GM23338 (cell line): ENCODE measurements at regions not wholly inside any gene's neighbourhood (a gene's known extent, or its start where the extent isn't known, plus 50 kb on each side); places are given as distances from the start of the nearest gene placed in this dataset.

Source experiments
- CTCF ChIP-seq, 2 experiments: fragments of 200-600 bp in 1 of 2; sonication (generic) in 1 of 2; conservative IDR thresholded peaks; 2 replicates each; pipeline versions ENCODE4 v1.5.1 to v1.6.1; 2016 to 2017; ENCODE audit warnings: antibody characterized with exemption in 2 of 2, low read depth in 2 of 2, mild to moderate bottlenecking in 2 of 2, moderate library complexity in 1 of 2
- ETS1 ChIP-seq: IDR thresholded peaks from 2 replicates; pipeline ENCODE4 v1.6.1; 2016; ENCODE audit warnings: antibody characterized with exemption
- ZNF462 ChIP-seq: fragments of 250-450 bp; sonication (Bioruptor Pico); IDR thresholded peaks from 2 replicates; pipeline ENCODE4 v1.5.0; 2020; ENCODE audit warnings: mild to moderate bottlenecking, moderate library complexity

- TF ChIP-seq ZNF462 (CRISPR knock-in tag) (no peak), ETS1 (no peak), CTCF (conservative IDR thresholded peaks at IDR 0.05; ENCODE audit: low read depth in 2 of 2) (no peak)
Observed at GRCh38 chr9:115941561-115942315, 211.9 kb upstream of the PAPPA start (continued).
